ENCODE measurements at regions not wholly inside any gene's neighbourhood (a gene's known extent, or its start where the extent isn't known, plus 50 kb on each side); places are given as distances from the start of the nearest gene placed in this dataset.

DNA sequence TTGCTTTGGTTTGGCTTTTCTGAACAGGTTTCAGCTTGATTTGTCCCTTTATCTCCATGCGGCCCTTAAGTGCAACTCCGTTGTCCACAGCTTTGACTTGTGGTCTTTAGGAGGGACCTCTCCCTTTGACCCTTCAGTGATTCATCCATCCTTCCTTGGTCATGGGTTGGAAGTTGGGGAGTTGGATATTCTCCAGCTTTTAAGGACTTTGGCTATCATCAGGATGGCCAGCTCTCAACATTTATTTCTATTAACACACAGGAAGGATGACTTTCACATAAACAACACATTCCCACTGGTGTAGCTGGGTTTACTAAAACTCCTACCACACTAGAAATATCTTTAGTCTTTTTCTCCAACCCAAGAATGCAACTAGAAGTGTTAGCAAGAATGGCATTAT lies 50.9 kb upstream of the E2F7 start:
- H3K4me3 ChIP-seq (replicated peaks; ENCODE audit: low read depth, low read length), result no peak overlapping the region
- TF ChIP-seq, protein P1, sequence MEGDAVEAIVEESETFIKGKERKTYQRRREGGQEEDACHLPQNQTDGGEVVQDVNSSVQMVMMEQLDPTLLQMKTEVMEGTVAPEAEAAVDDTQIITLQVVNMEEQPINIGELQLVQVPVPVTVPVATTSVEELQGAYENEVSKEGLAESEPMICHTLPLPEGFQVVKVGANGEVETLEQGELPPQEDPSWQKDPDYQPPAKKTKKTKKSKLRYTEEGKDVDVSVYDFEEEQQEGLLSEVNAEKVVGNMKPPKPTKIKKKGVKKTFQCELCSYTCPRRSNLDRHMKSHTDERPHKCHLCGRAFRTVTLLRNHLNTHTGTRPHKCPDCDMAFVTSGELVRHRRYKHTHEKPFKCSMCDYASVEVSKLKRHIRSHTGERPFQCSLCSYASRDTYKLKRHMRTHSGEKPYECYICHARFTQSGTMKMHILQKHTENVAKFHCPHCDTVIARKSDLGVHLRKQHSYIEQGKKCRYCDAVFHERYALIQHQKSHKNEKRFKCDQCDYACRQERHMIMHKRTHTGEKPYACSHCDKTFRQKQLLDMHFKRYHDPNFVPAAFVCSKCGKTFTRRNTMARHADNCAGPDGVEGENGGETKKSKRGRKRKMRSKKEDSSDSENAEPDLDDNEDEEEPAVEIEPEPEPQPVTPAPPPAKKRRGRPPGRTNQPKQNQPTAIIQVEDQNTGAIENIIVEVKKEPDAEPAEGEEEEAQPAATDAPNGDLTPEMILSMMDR (IDR thresholded peaks at IDR 0.05; ENCODE audit: low read depth, low read length, missing control alignments), result no peak
- peak; percentile 49 for DNase-seq (ENCODE audit: extremely low read depth, low read depth)

DNA sequence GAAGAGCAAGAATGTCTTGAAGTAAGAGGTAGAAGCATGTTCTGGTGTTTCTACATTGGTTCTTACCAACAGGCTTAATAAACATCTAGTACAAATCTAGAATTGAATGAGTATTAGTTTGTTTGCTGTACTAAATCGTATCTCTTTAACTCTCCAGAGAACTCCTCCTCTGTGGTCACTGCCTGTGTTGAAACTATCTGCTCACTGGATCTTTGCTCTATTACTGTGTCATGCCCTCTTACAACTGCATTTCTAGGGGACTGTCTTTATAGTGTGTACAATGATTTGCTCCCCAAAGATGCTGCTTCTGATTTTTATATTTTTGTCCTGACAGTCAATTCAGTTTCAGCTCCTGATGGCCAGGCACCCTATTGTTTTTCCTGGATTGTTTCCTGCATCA lies 50.1 kb upstream of the E2F7 start:
- TF ChIP-seq, protein P1 (IDR thresholded peaks at IDR 0.05; ENCODE audit: low read depth, low read length, missing control alignments), result no peak
- DNase-seq (ENCODE audit: extremely low read depth, low read depth), result no peak
- no peak overlapping the region for H3K4me3 ChIP-seq (replicated peaks; ENCODE audit: low read depth, low read length)
